PC-3 (cell line): ENCODE measurements at regions not wholly inside any gene's neighbourhood (a gene's known extent, or its start where the extent isn't known, plus 50 kb on each side); places are given as distances from the start of the nearest gene placed in this dataset.

Experiments
- ATAC-seq: fragments of 200-7000 bp; cut with Tn5 transposase; 2 replicates; pipeline ENCODE4 v1.9.1; 2020; ENCODE audit warnings: mild to moderate bottlenecking, moderate library complexity
- BruUV-seq: library from RNA; stranded (reverse); fragments of 400-500 nt; replicated peaks from 2 replicates; lab custom pipeline; 2021; lab: Mats Ljungman, UMichigan
- CTCF ChIA-PET: fragments of 300-600 bp; sonication (Branson Sonifier 250); formaldehyde crosslinking; loops from one replicate; lab custom pipeline; 2022; ENCODE audit warnings: antibody characterized with exemption; lab: Charles Lee
- POLR2A ChIA-PET: fragments of 300-600 bp; sonication (Branson Sonifier 250); formaldehyde crosslinking; loops from one replicate; lab custom pipeline; 2022; ENCODE audit warnings: antibody characterized with exemption; ENCODE audit not compliant: unreplicated experiment; lab: Charles Lee
- DNase-seq: peaks from one replicate; pipeline ENCODE4 v3.0.0-alpha.2; 2015
- H2AFZ ChIP-seq: fragments of 300-600 bp; sonication (generic); 2 replicates; pipeline ENCODE4 v1.6.0; 2016; ENCODE audit warnings: antibody characterized with exemption, low read length
- H3F3A ChIP-seq: fragments of 300-600 bp; sonication (generic); one replicate; pipeline ENCODE4 v1.6.0; 2017; ENCODE audit warnings: antibody characterized with exemption, low read length, control low read depth, mild to moderate bottlenecking; ENCODE audit not compliant: unreplicated experiment
- H3K27ac ChIP-seq: fragments of 300-600 bp; sonication (generic); 2 replicates; pipeline ENCODE4 v1.5.1; 2016; ENCODE audit warnings: mild to moderate bottlenecking, low read length
- H3K27me3 ChIP-seq: fragments of 300-600 bp; sonication (generic); 2 replicates; pipeline ENCODE4 v1.6.1; 2016; ENCODE audit warnings: low read length, mixed read lengths
- H3K36me3 ChIP-seq: fragments of 300-600 bp; sonication (generic); 2 replicates; pipeline ENCODE4 v1.6.1; 2016; ENCODE audit warnings: low read depth, mixed run types, low read length, mixed read lengths
- H3K4me1 ChIP-seq: fragments of 300-600 bp; sonication (generic); 2 replicates; pipeline ENCODE4 v1.5.1; 2016; ENCODE audit warnings: low read length; ENCODE audit not compliant: insufficient read depth
- H3K4me2 ChIP-seq: fragments of 300-600 bp; sonication (generic); 2 replicates; pipeline ENCODE4 v1.6.0; 2016; ENCODE audit warnings: low read length
- H3K4me3 ChIP-seq: fragments of 300-600 bp; sonication (generic); 2 replicates; pipeline ENCODE4 v1.5.1; 2016; ENCODE audit warnings: mild to moderate bottlenecking, low read length, mixed read lengths
- H3K79me2 ChIP-seq: fragments of 300-600 bp; sonication (generic); 2 replicates; pipeline ENCODE4 v1.6.1; 2017; ENCODE audit warnings: low read length, mixed read lengths
- H3K9ac ChIP-seq: fragments of 300-600 bp; sonication (generic); 2 replicates; pipeline ENCODE4 v1.6.0; 2016; ENCODE audit warnings: mild to moderate bottlenecking, low read length
- H3K9me2 ChIP-seq: fragments of 300-600 bp; sonication (generic); replicated peaks from 2 replicates; pipeline ENCODE4 v1.6.1; 2016; ENCODE audit warnings: mixed run types, low read length, mixed read lengths
- H3K9me3 ChIP-seq: fragments of 300-600 bp; sonication (generic); 2 replicates; pipeline ENCODE4 v1.6.1; 2016; ENCODE audit warnings: low read length, mixed read lengths
- H4K20me1 ChIP-seq: fragments of 300-600 bp; sonication (generic); 2 replicates; pipeline ENCODE4 v1.6.1; 2016; ENCODE audit warnings: low read length, mixed read lengths
- CTCF ChIP-seq: fragments of 300-600 bp; sonication (generic); conservative IDR thresholded peaks from 2 replicates; pipeline ENCODE4 v1.5.1; 2017; ENCODE audit warnings: antibody characterized with exemption, low read depth, mild to moderate bottlenecking, low read length
- EZH2 ChIP-seq: fragments of 300-600 bp; sonication (generic); IDR thresholded peaks from one replicate; pipeline ENCODE4 v1.6.1; 2017; ENCODE audit warnings: antibody characterized with exemption, mild to moderate bottlenecking, low read length; ENCODE audit not compliant: unreplicated experiment
- EZH2phosphoT487 ChIP-seq: fragments of 300-600 bp; sonication (generic); IDR thresholded peaks from 2 replicates; pipeline ENCODE4 v1.6.1; 2018; ENCODE audit warnings: mild to moderate bottlenecking, antibody characterized with exemption, low read length, borderline replicate concordance
- intact Hi-C: fragments of 100-400 bp; cut with micrococcal nuclease; formaldehyde crosslinking; loops from 2 replicates; pipeline ENCODE4 v1.9.0; 2023

- TF ChIP-seq EZH2phosphoT487 (no peak), EZH2 (no peak), CTCF (no peak)
- no peaks in the 10 kb centered on the region for H4K20me1 ChIP-seq
- H3K9me3 ChIP-seq, result no peaks in the 10 kb centered on the region
- no peak overlapping the region for H3K9ac ChIP-seq
- no peaks in the 10 kb centered on the region for H3K36me3 ChIP-seq
- ChIA-PET CTCF (no interaction called here), POLR2A (no interaction called here)
- no TSS peak for BruUV-seq
- no peaks in the 10 kb centered on the region for H3K79me2 ChIP-seq
- H3K4me2 ChIP-seq, result no peak overlapping the region
- H3K4me1 ChIP-seq, result no peaks in the 10 kb centered on the region
- H3K9me2 ChIP-seq, result no peaks in the 10 kb centered on the region
- DNase-seq (no peak), ATAC-seq (no peak)
- peaks cover 8% of the 10 kb centered on the region; the same call in 1 of the 2 replicates for H3K27me3 ChIP-seq
- intact Hi-C loops, result no loop called here
- no peaks in the 10 kb centered on the region for H3F3A ChIP-seq
- no peak overlapping the region for H3K27ac ChIP-seq
- H2AFZ ChIP-seq, result no peak overlapping the region
- H3K4me3 ChIP-seq, result no peak overlapping the region
Measured at GRCh38 chr7:56188823-56189346, 72.7 kb upstream of the NUPR2 start.

- ChIA-PET CTCF (no interaction called here), POLR2A (no interaction called here)
- no TSS peak for BruUV-seq
- no peaks in the 10 kb centered on the region for H3K4me1 ChIP-seq
- no peak overlapping the region for H2AFZ ChIP-seq
- no peaks in the 10 kb centered on the region for H3K79me2 ChIP-seq
- intact Hi-C loops, result no loop called here
- no peak overlapping the region for H3K4me2 ChIP-seq
- no peak overlapping the region for H3K27ac ChIP-seq
- H3K9me2 ChIP-seq, result no peaks in the 10 kb centered on the region
- no peaks in the 10 kb centered on the region for H3F3A ChIP-seq
- no peak for DNase-seq
- H3K9me3 ChIP-seq, result no peaks in the 10 kb centered on the region
- H3K9ac ChIP-seq, result no peak overlapping the region
- TF ChIP-seq CTCF (no peak), EZH2phosphoT487 (no peak), EZH2 (no peak)
- H3K27me3 ChIP-seq, result peaks cover 8% of the 10 kb centered on the region; the same call in 1 of the 2 replicates
- H4K20me1 ChIP-seq, result no peaks in the 10 kb centered on the region
- no peaks in the 10 kb centered on the region for H3K36me3 ChIP-seq
- H3K4me3 ChIP-seq, result no peak overlapping the region
- no peak for ATAC-seq
Measured at GRCh38 chr7:56188376-56188775, 72.2 kb upstream of the NUPR2 start.

- no peaks in the 10 kb centered on the region for H4K20me1 ChIP-seq
- H3F3A ChIP-seq, result no peaks in the 10 kb centered on the region
- intact Hi-C loops, result no loop called here
- no peak overlapping the region for H3K4me2 ChIP-seq
- no TSS peak for BruUV-seq
- DNase-seq, result no peak
- ATAC-seq, result no peak
- H3K36me3 ChIP-seq, result no peaks in the 10 kb centered on the region
- H3K4me1 ChIP-seq, result no peaks in the 10 kb centered on the region
- H3K4me3 ChIP-seq, result no peak overlapping the region
- no peaks in the 10 kb centered on the region for H3K9me3 ChIP-seq
- ChIA-PET POLR2A (no interaction called here), CTCF (no interaction called here)
- TF ChIP-seq CTCF (no peak), EZH2 (no peak), EZH2phosphoT487 (no peak)
- H3K9ac ChIP-seq, result no peak overlapping the region
- H3K79me2 ChIP-seq, result no peaks in the 10 kb centered on the region
- H3K9me2 ChIP-seq, result no peaks in the 10 kb centered on the region
- no peak overlapping the region for H3K27ac ChIP-seq
- no peak overlapping the region for H2AFZ ChIP-seq
- H3K27me3 ChIP-seq, result no peaks in the 10 kb centered on the region
Measured at GRCh38 chr7:56181010-56181409, 64.8 kb upstream of the NUPR2 start.
